HEK293 (cell line): ENCODE measurements at regions not wholly inside any gene's neighbourhood (a gene's known extent, or its start where the extent isn't known, plus 50 kb on each side); places are given as distances from the start of the nearest gene placed in this dataset.

ENCODE experiments used
- ATF2 ChIP-seq: fragments of 450-650 bp; formaldehyde crosslinking; IDR thresholded peaks from 2 replicates; pipeline ENCODE4 v1.5.1; 2016; ENCODE audit warnings: missing biosample characterization, missing genetic modification characterization, low read depth
- CTCF ChIP-seq: fragments of 450-650 bp; formaldehyde crosslinking; IDR thresholded peaks from 2 replicates; pipeline ENCODE4 v1.5.1; 2016; ENCODE audit warnings: missing biosample characterization, missing genetic modification characterization
- HOXA7 ChIP-seq: sonication (generic); formaldehyde crosslinking; IDR thresholded peaks from 2 replicates; pipeline ENCODE4 v1.8.1; 2022; ENCODE audit warnings: missing genetic modification reagents, borderline replicate concordance
- ZBTB6 ChIP-seq: fragments of 450-650 bp; formaldehyde crosslinking; IDR thresholded peaks from 2 replicates; pipeline ENCODE4 v1.5.1; 2017; ENCODE audit warnings: missing biosample characterization, missing genetic modification characterization
- ZNF138 ChIP-seq: fragments of 450-650 bp; formaldehyde crosslinking; IDR thresholded peaks from 2 replicates; pipeline ENCODE4 v1.5.1; 2016; ENCODE audit warnings: missing biosample characterization, missing genetic modification characterization, borderline replicate concordance
- ZNF239 ChIP-seq: fragments of 450-650 bp; formaldehyde crosslinking; IDR thresholded peaks from 2 replicates; pipeline ENCODE4 v1.5.1; 2016; ENCODE audit warnings: missing biosample characterization, missing genetic modification characterization
- ZNF777 ChIP-seq: fragments of 450-650 bp; formaldehyde crosslinking; IDR thresholded peaks from 2 replicates; pipeline ENCODE4 v1.5.1; 2017; ENCODE audit warnings: missing biosample characterization, missing genetic modification characterization, borderline replicate concordance

DNA sequence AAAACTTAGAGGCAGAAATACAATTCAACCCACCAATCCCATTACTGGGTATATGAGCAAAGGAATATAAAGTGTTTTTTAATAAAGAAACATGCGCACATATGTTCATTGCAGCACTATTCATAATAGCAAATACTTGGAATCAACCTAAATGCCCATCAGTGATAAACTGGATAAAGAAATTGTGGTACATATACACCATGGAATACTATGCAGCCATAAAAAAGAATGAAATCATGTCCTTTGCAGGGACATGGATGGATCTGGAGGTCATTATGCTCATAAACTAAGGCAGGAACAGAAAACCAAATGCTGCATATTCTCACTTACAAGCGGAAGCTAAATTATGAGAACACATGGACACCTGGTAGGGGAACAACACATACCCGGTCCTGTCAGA, 807.7 kb upstream of the INTU start:
- TF ChIP-seq ZNF138: no peak
- no peak for TF ChIP-seq CTCF (tag by site-specific recombination)
- TF ChIP-seq HOXA7: no peak
- TF ChIP-seq ZNF239 (tag by site-specific recombination): no peak
- TF ChIP-seq ZBTB6: no peak
- no peak for TF ChIP-seq ATF2
- no peak for TF ChIP-seq ZNF777 (tag by site-specific recombination)
